ENCODE measurements at regions not wholly inside any gene's neighbourhood (a gene's known extent, or its start where the extent isn't known, plus 50 kb on each side); places are given as distances from the start of the nearest gene placed in this dataset.

GRCh38 chr14:34363733-34364134, 98.3 kb downstream of the SPTSSA start:
- no peak for TF ChIP-seq RAD21 (IDR thresholded peaks at IDR 0.05; ENCODE audit: low read depth)
- no peak for TF ChIP-seq TAF1 (IDR thresholded peaks at IDR 0.05; ENCODE audit: low read depth)
- no peak for TF ChIP-seq TCF12 (IDR thresholded peaks at IDR 0.05; ENCODE audit: low read depth)
- no peak for TF ChIP-seq CEBPB (IDR thresholded peaks at IDR 0.05)
- no peak for TF ChIP-seq REST (IDR thresholded peaks at IDR 0.05; ENCODE audit: low read depth)
- no peak for TF ChIP-seq YY1 (IDR thresholded peaks at IDR 0.05; ENCODE audit: low read depth)
